ENCODE measurements at regions not wholly inside any gene's neighbourhood (a gene's known extent, or its start where the extent isn't known, plus 50 kb on each side); places are given as distances from the start of the nearest gene placed in this dataset.

- Histone ChIP-seq H3F3A (ENCODE audit: insufficient read depth, low read length) (no peaks in the 10 kb centered on the region), H3K79me2 (ENCODE audit: low read length) (no peaks in the 10 kb centered on the region), H3K4me2 (ENCODE audit: low read depth, low read length) (no peak overlapping the region), H2AFZ (ENCODE audit: low read length) (no peak overlapping the region), H3K9me2 (replicated peaks; ENCODE audit: insufficient read depth, low read length) (no peaks in the 10 kb centered on the region), H3K27me3 (replicated peaks; ENCODE audit: insufficient read depth, low read length) (no peaks in the 10 kb centered on the region), H3K27ac (ENCODE audit: low read length) (no peak overlapping the region), H3K4me1 (ENCODE audit: low read length) (no peaks in the 10 kb centered on the region), H3K9ac (ENCODE audit: low read length) (no peak overlapping the region), H4K20me1 (ENCODE audit: insufficient read depth, low read length) (no peaks in the 10 kb centered on the region), H3K9me3 (replicated peaks; ENCODE audit: insufficient read depth, low read length) (no peaks in the 10 kb centered on the region), H3K4me3 (ENCODE audit: low read length) (no peak overlapping the region), H3K36me3 (replicated peaks; ENCODE audit: insufficient read depth, low read length) (no peaks in the 10 kb centered on the region)
- DNase-seq, result no peak
- no peak for TF ChIP-seq EZH2phosphoT487 (IDR thresholded peaks at IDR 0.05; ENCODE audit: low read length)
- TF ChIP-seq CTCF (IDR thresholded peaks at IDR 0.05; ENCODE audit: low read length), result no peak
- TF ChIP-seq EZH2 (optimal IDR thresholded peaks at IDR 0.05; ENCODE audit: low read depth, low read length), result no peak
These were observed 67.2 kb upstream of the ID2 start for GRCh38 chr2:8614646-8615045.

GRCh38 chr2:8615252-8615575 is 66.6 kb upstream of the ID2 start:
- no peaks in the 10 kb centered on the region for H3K9me2 ChIP-seq (replicated peaks; ENCODE audit: insufficient read depth, low read length)
- H3K4me3 ChIP-seq (ENCODE audit: low read length), result no peak overlapping the region
- H3K79me2 ChIP-seq (ENCODE audit: low read length), result no peaks in the 10 kb centered on the region
- no peaks in the 10 kb centered on the region for H3K4me1 ChIP-seq (ENCODE audit: low read length)
- DNase-seq, result no peak
- H3K27ac ChIP-seq (ENCODE audit: low read length), result no peak overlapping the region
- H3F3A ChIP-seq (ENCODE audit: insufficient read depth, low read length), result no peaks in the 10 kb centered on the region
- no peaks in the 10 kb centered on the region for H3K36me3 ChIP-seq (replicated peaks; ENCODE audit: insufficient read depth, low read length)
- no peaks in the 10 kb centered on the region for H4K20me1 ChIP-seq (ENCODE audit: insufficient read depth, low read length)
- H2AFZ ChIP-seq (ENCODE audit: low read length), result no peak overlapping the region
- no peak overlapping the region for H3K4me2 ChIP-seq (ENCODE audit: low read depth, low read length)
- no peaks in the 10 kb centered on the region for H3K27me3 ChIP-seq (replicated peaks; ENCODE audit: insufficient read depth, low read length)
- no peaks in the 10 kb centered on the region for H3K9me3 ChIP-seq (replicated peaks; ENCODE audit: insufficient read depth, low read length)
- TF ChIP-seq EZH2phosphoT487 (IDR thresholded peaks at IDR 0.05; ENCODE audit: low read length) (no peak), CTCF (IDR thresholded peaks at IDR 0.05; ENCODE audit: low read length) (no peak), EZH2 (optimal IDR thresholded peaks at IDR 0.05; ENCODE audit: low read depth, low read length) (no peak)
- no peak overlapping the region for H3K9ac ChIP-seq (ENCODE audit: low read length)

DNA sequence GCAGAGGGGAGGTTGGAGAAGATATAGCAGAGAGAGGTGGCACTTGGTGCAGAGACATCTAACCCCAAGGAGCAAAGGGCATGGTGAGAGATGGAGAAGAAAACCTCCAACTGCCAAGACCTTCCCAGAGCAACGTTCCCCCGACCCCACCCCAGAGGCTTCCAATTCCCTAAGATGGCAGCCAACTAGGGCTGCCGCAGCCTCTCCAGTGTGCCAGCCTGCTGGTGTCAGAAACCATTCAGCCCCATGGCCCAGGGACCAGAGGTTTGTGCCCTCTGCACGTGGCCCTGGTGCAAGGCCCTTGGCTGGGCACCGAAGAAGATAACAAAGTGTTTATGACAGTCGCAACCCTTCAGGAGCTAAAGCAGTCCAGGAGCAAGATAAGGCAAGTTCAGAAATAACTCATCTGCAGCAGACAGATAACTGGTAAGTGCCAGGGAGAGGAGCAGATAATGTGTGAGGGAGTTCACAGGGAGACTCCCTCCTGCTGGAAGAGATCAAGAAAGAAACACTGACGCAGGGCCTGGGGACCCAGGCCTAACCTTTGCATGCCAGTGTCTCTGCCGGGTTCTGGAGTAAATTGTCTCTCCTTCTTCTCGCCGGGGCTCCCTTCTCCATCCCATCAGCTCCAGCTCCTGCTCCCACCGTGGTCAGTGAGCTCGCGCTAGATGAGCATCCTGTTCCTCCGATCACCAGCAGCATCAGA is 66.1 kb upstream of the ID2 start:
- no peaks in the 10 kb centered on the region for H3K36me3 ChIP-seq (replicated peaks; ENCODE audit: insufficient read depth, low read length)
- no peak overlapping the region for H3K27ac ChIP-seq (ENCODE audit: low read length)
- H3K9me2 ChIP-seq (replicated peaks; ENCODE audit: insufficient read depth, low read length), result no peaks in the 10 kb centered on the region
- no peak overlapping the region for H3K4me2 ChIP-seq (ENCODE audit: low read depth, low read length)
- H3F3A ChIP-seq (ENCODE audit: insufficient read depth, low read length), result no peaks in the 10 kb centered on the region
- TF ChIP-seq CTCF (IDR thresholded peaks at IDR 0.05; ENCODE audit: low read length) (no peak), EZH2 (optimal IDR thresholded peaks at IDR 0.05; ENCODE audit: low read depth, low read length) (no peak)
- DNase-seq, result no peak
- H3K27me3 ChIP-seq (replicated peaks; ENCODE audit: insufficient read depth, low read length), result no peaks in the 10 kb centered on the region
- no peak overlapping the region for H2AFZ ChIP-seq (ENCODE audit: low read length)
- H3K4me3 ChIP-seq (ENCODE audit: low read length), result no peak overlapping the region
- H3K79me2 ChIP-seq (ENCODE audit: low read length), result no peaks in the 10 kb centered on the region
- no peaks in the 10 kb centered on the region for H3K9me3 ChIP-seq (replicated peaks; ENCODE audit: insufficient read depth, low read length)
- H4K20me1 ChIP-seq (ENCODE audit: insufficient read depth, low read length), result no peaks in the 10 kb centered on the region
- H3K4me1 ChIP-seq (ENCODE audit: low read length), result no peaks in the 10 kb centered on the region
- no peak overlapping the region for H3K9ac ChIP-seq (ENCODE audit: low read length)
